ENCODE measurements at regions not wholly inside any gene's neighbourhood (a gene's known extent, or its start where the extent isn't known, plus 50 kb on each side); places are given as distances from the start of the nearest gene placed in this dataset.

DNA sequence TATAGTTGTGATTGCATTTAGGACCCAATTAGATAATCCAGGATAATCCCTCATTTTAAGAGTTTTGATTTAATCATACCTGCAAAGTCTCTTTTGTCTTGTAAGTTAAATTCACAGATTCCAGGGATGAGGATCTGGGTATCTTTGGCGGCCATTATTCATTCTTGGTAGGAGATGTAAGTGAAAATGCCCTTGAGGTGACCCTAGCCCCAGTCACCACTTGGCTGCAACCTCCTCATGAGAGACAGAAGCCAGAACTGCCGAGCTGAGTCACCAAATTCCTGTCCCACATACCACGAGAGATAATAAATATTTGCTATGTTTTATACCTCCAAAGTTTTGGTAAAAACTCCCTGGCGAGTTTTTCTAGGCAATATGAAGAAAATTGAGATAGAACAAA lies 389.4 kb downstream of the RFC3 start:
- DNase-seq (ENCODE audit: low read depth) = peak; percentile 91
- TF ChIP-seq, protein P1, sequence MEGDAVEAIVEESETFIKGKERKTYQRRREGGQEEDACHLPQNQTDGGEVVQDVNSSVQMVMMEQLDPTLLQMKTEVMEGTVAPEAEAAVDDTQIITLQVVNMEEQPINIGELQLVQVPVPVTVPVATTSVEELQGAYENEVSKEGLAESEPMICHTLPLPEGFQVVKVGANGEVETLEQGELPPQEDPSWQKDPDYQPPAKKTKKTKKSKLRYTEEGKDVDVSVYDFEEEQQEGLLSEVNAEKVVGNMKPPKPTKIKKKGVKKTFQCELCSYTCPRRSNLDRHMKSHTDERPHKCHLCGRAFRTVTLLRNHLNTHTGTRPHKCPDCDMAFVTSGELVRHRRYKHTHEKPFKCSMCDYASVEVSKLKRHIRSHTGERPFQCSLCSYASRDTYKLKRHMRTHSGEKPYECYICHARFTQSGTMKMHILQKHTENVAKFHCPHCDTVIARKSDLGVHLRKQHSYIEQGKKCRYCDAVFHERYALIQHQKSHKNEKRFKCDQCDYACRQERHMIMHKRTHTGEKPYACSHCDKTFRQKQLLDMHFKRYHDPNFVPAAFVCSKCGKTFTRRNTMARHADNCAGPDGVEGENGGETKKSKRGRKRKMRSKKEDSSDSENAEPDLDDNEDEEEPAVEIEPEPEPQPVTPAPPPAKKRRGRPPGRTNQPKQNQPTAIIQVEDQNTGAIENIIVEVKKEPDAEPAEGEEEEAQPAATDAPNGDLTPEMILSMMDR (conservative IDR thresholded peaks at IDR 0.05; ENCODE audit: low read length) = no peak
- no peak overlapping the region for H3K4me3 ChIP-seq (ENCODE audit: low read length)

DNA sequence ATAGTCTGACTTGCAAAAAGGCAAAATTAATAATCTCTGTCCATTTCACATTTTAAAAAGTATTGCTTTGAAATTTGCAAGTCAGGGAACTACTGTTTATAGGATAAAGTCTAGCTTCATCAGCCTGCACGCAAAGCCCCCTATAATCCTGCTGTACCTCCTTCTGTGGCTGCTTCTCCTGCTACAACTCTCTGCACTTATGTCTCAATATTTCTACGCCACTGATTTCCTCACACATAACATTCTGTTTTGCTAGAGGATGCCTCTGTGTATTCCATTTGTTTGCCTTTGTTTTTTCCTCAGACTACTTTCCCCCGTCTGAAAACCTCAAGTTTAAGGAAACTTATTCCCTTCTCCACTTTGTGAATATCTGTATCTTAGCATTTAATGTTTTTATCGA lies 389.9 kb downstream of the RFC3 start:
- TF ChIP-seq, protein P1 (conservative IDR thresholded peaks at IDR 0.05; ENCODE audit: low read length) = no peak
- peak; percentile 54 for DNase-seq (ENCODE audit: low read depth)
- no peak overlapping the region for H3K4me3 ChIP-seq (ENCODE audit: low read length)

DNA sequence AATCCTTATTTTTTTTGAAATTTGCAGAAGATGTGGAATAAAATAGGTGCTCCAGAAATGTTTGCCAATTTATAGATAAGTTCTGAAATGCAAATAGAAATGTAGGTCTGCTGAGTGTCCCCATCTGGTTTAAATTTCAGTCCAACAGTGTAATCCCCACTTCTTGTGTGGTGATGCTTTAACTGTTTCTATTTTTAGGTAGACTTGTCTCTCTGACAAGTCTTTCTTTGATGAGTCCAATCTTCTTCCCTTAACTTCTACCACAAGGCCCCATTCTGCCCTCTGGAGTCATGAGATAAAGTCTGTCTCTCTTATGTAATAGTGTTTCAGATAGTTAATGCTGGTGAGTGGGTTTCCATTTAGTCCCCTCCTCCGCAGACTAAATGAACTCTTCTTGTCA lies 390.4 kb downstream of the RFC3 start:
- DNase-seq (ENCODE audit: low read depth) = peak; percentile 75
- no peak overlapping the region for H3K4me3 ChIP-seq (ENCODE audit: low read length)
- TF ChIP-seq, protein P1 (conservative IDR thresholded peaks at IDR 0.05; ENCODE audit: low read length) = no peak

DNA sequence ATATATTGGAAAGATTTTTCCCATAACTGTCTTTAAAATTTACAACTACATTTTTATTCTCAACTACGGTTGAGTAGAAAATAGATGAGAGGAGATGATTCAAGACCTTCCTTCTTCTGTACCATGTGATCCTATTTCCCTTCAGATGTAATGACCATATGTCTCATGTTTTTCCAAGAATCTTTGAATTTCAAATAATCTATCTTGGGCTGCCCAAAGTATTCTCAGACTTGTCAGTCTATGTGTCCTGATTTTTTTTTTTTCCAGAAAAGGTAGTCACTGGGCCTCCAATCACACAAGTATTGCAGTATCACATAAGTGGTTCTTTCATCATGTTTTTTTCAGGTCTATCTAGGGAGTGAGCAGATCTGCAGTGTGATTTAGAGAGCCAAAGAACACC lies 392.4 kb downstream of the RFC3 start:
- TF ChIP-seq, protein P1 (conservative IDR thresholded peaks at IDR 0.05; ENCODE audit: low read length) = no peak
- DNase-seq (ENCODE audit: low read depth) = no peak
- H3K4me3 ChIP-seq (ENCODE audit: low read length) = no peak overlapping the region

DNA sequence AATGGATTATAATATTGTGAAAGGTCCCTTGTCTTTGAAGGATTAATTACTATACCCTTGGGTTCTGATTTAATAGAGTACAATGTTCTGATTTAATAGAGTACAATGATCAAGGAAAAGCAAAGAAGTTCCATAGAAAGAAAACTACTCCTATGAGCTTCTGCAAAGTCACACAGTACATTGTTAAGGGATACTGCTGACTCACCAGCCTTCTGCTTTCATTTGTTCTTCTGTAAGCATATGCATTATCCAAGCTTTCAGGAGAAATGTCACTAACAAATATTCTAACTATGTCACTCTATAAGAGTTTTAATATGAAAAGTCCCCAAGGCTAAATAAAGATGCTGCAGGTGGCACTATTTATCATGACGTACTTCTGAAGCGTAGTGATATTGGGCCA lies 396.7 kb downstream of the RFC3 start:
- DNase-seq (ENCODE audit: low read depth) = no peak
- TF ChIP-seq, protein P1 (conservative IDR thresholded peaks at IDR 0.05; ENCODE audit: low read length) = no peak
- H3K4me3 ChIP-seq (ENCODE audit: low read length) = no peak overlapping the region

DNA sequence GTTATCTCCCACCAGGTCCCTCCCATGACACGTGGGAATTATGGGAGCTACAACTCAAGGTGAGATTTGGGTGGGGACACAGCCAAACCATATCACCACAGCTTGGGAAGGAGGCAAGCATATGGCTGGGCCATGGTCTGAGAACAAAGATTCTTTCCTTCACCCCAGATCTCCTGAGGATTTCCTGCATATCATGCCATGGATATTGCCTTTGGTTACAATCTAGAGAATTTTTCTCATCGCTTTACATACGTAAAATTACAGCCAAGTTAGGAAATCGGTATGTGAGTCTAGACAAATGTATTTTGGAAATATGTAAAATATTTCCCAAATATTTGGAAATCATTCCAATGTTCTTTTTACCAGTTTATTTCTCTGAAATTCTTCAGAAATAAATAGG lies 398.3 kb downstream of the RFC3 start:
- no peak overlapping the region for H3K4me3 ChIP-seq (ENCODE audit: low read length)
- TF ChIP-seq, protein P1 (conservative IDR thresholded peaks at IDR 0.05; ENCODE audit: low read length) = no peak
- DNase-seq (ENCODE audit: low read depth) = peak; percentile 62

DNA sequence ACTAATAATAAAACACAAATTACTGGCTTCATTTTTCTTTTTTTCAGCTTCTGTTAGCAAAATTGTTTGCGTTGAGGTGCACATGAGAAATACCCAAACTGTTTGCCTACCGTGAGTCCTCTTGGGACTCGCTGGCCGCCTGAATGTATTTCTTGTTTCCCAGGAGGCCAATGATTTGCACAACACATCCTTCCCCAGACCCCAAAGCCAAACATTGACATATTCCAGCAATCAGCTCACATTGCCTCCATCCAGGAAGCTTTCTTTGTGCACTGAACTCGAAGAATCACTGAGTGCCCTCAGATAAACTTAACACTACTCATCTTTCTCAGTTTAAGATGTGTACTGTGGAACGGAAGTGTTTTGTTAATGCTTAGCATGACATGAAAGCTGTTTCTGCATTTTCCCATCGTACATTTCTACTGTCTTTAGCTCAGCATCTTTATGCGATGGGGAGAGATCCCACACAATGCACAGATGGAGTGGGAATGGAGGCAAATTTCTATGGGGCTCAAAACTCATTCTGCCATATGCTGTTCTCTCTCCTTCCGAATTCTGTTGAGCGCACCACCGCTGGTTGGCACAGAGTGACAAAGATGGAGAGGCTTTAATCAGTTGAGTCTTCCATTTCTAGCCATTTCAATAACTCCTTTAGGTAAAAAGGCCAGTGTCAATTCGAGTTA lies 399.5 kb downstream of the RFC3 start:
- H3K4me3 ChIP-seq (ENCODE audit: low read length) = no peak overlapping the region
- TF ChIP-seq, protein P1 (conservative IDR thresholded peaks at IDR 0.05; ENCODE audit: low read length) = no peak
- no peak for DNase-seq (ENCODE audit: low read depth)

Measured in AG10803 (cell line).